HL-60 (cell line): ENCODE measurements at regions not wholly inside any gene's neighbourhood (a gene's known extent, or its start where the extent isn't known, plus 50 kb on each side); places are given as distances from the start of the nearest gene placed in this dataset.

ENCODE experiments used
- DNase-seq, 2 experiments: peaks; one replicate each; pipeline ENCODE4 v3.0.0-alpha.2; 2010 to 2020; ENCODE audit warnings: low read depth in 1 of 2, low spot score in 1 of 2
- H3K27ac ChIP-seq: fragments of 250-450 bp; sonication (Bioruptor Pico); replicated peaks from 2 replicates; pipeline ENCODE4 v1.5.1; 2020; ENCODE audit warnings: mild to moderate bottlenecking, moderate library complexity
- H3K27me3 ChIP-seq: fragments of 250-450 bp; sonication (Bioruptor Pico); 2 replicates; pipeline ENCODE4 v1.5.1; 2021; ENCODE audit warnings: mild to moderate bottlenecking, moderate library complexity; ENCODE audit not compliant: insufficient read depth, poor library complexity, severe bottlenecking
- H3K4me3 ChIP-seq: replicated peaks from 2 replicates; pipeline ENCODE4 v1.5.1; 2011; ENCODE audit warnings: mild to moderate bottlenecking, control low read depth, low read length; ENCODE audit not compliant: insufficient read depth
- GABPA ChIP-seq: IDR thresholded peaks from 2 replicates; pipeline ENCODE4 v1.6.1; 2012; ENCODE audit warnings: low read depth
- POLR2AphosphoS5 ChIP-seq: IDR thresholded peaks from 2 replicates; pipeline ENCODE4 v1.6.1; 2012; ENCODE audit warnings: low read depth
- SPI1 ChIP-seq: IDR thresholded peaks from 2 replicates; pipeline ENCODE4 v1.6.1; 2012; ENCODE audit warnings: low read depth, mild to moderate bottlenecking, borderline replicate concordance
- TF ChIP-seq, protein P1 (sequence below): IDR thresholded peaks from 2 replicates; pipeline ENCODE4 v1.6.1; 2012; ENCODE audit warnings: low read depth; ENCODE audit not compliant: insufficient replicate concordance
- TF ChIP-seq, protein P2 (sequence below): IDR thresholded peaks from one replicate; pipeline ENCODE4 v1.5.1; 2011; ENCODE audit warnings: low read length, control low read depth, inconsistent platforms; ENCODE audit not compliant: insufficient read depth

DNA sequence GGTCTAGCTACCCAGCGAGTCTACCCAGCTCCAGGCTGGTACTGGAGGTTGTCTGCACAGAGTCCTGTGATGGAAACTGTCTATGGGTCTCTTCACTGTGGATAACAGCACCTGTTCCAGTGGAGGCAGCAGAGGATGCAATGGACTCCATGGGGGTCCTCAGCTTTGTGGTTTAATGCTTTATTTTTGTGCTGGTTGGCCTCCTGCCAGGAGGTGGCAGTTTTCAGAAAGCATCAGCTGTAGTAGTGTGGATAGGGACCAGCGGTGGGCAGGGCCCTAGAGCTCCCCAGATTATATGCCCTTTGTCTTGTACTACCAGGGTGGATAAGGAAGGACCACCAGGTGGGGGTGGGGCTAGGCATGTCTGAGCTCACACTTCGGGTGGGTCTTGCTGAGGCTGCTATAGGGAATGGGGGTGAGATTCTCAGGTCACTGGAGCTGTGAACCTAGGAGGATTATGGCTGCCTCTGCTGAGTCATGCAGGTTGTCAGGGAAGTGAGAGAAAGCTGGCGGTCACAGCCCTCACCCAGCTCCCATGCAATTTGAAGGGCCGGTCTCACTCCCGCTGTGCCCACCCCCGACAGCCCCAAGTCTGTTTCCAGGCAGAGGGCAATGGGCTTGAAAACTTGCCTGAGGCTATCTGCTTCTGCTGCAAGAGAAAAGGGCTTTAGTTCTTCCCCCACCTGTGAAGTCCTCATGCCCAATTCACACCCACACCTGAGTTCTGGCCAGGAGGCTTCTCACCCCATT is 397.1 kb downstream of the TLE1 start:
- H3K27ac ChIP-seq: no peak overlapping the region
- H3K4me3 ChIP-seq: no peak overlapping the region
- no peak for DNase-seq
- no peaks in the 10 kb centered on the region for H3K27me3 ChIP-seq
- TF ChIP-seq SPI1 (no peak), GABPA (no peak), POLR2AphosphoS5 (no peak)
- TF ChIP-seq, protein P1, sequence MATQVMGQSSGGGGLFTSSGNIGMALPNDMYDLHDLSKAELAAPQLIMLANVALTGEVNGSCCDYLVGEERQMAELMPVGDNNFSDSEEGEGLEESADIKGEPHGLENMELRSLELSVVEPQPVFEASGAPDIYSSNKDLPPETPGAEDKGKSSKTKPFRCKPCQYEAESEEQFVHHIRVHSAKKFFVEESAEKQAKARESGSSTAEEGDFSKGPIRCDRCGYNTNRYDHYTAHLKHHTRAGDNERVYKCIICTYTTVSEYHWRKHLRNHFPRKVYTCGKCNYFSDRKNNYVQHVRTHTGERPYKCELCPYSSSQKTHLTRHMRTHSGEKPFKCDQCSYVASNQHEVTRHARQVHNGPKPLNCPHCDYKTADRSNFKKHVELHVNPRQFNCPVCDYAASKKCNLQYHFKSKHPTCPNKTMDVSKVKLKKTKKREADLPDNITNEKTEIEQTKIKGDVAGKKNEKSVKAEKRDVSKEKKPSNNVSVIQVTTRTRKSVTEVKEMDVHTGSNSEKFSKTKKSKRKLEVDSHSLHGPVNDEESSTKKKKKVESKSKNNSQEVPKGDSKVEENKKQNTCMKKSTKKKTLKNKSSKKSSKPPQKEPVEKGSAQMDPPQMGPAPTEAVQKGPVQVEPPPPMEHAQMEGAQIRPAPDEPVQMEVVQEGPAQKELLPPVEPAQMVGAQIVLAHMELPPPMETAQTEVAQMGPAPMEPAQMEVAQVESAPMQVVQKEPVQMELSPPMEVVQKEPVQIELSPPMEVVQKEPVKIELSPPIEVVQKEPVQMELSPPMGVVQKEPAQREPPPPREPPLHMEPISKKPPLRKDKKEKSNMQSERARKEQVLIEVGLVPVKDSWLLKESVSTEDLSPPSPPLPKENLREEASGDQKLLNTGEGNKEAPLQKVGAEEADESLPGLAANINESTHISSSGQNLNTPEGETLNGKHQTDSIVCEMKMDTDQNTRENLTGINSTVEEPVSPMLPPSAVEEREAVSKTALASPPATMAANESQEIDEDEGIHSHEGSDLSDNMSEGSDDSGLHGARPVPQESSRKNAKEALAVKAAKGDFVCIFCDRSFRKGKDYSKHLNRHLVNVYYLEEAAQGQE: no peak
- TF ChIP-seq, protein P2, sequence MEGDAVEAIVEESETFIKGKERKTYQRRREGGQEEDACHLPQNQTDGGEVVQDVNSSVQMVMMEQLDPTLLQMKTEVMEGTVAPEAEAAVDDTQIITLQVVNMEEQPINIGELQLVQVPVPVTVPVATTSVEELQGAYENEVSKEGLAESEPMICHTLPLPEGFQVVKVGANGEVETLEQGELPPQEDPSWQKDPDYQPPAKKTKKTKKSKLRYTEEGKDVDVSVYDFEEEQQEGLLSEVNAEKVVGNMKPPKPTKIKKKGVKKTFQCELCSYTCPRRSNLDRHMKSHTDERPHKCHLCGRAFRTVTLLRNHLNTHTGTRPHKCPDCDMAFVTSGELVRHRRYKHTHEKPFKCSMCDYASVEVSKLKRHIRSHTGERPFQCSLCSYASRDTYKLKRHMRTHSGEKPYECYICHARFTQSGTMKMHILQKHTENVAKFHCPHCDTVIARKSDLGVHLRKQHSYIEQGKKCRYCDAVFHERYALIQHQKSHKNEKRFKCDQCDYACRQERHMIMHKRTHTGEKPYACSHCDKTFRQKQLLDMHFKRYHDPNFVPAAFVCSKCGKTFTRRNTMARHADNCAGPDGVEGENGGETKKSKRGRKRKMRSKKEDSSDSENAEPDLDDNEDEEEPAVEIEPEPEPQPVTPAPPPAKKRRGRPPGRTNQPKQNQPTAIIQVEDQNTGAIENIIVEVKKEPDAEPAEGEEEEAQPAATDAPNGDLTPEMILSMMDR: no peak

DNA sequence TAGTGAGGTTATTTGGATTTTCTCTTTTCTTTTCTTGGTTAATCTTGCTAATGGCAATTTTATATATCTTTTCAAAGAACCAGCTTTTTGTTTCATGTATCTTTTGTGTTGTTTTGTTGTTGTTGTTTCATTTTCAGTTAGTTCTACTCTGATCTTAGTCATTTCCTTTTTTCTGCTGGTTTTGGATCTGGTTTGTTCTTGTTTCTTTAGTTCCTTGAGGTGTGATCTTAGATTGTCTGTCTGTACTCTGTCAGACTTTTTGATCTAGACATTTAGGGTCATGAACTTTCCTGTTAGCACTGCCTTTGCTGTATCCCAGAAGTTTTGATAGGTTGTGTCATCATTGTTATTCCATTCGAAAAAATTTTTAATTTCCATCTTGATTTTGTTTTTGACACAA is 399.7 kb downstream of the TLE1 start:
- Histone ChIP-seq H3K27me3 (no peaks in the 10 kb centered on the region), H3K27ac (no peak overlapping the region), H3K4me3 (no peak overlapping the region)
- TF ChIP-seq, protein P1: no peak
- TF ChIP-seq GABPA (no peak), POLR2AphosphoS5 (no peak), SPI1 (no peak)
- TF ChIP-seq, protein P2: no peak
- DNase-seq: no peak

DNA sequence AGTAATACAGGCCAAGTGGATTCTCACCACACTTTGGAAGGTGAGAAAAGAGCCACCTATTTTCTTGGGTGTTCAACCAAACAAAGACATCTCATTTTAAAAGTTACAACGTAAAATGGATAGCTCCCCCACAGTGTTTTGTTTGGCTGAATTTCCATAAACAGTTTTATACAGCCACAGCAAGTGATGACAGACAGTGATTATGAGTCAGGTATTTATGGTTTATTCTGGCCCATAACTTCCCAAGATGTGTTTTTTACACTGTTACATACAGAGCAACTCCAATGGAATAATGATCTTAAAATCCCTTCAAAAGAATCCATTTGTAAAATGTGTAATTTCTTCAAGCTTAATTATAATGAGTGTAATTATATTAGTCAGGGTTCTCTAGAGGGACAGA is 421.3 kb downstream of the TLE1 start:
- no peaks in the 10 kb centered on the region for H3K27me3 ChIP-seq
- no peak overlapping the region for H3K4me3 ChIP-seq
- no peak for TF ChIP-seq GABPA
- no peak for TF ChIP-seq SPI1
- TF ChIP-seq, protein P1: no peak
- TF ChIP-seq, protein P2: no peak
- DNase-seq: no peak
- H3K27ac ChIP-seq: no peak overlapping the region
